ENCODE measurements at regions not wholly inside any gene's neighbourhood (a gene's known extent, or its start where the extent isn't known, plus 50 kb on each side); places are given as distances from the start of the nearest gene placed in this dataset.

GRCh38 chr11:92361551-92361950 is 136.9 kb downstream of the FAT3 start:
- no peak overlapping the region for H3K9ac ChIP-seq (ENCODE audit: low read length)
- POLR2A ChIA-PET (ENCODE audit: unreplicated experiment) = no interaction called here

GRCh38 chr11:92362989-92363388 is 138.4 kb downstream of the FAT3 start:
- H3K4me1 ChIP-seq (ENCODE audit: insufficient read depth, low read length) = no peaks in the 10 kb centered on the region
- no peaks in the 10 kb centered on the region for H3K27me3 ChIP-seq (ENCODE audit: low read length)
- POLR2A ChIA-PET (ENCODE audit: unreplicated experiment) = no interaction called here
- TF ChIP-seq EZH2 (IDR thresholded peaks at IDR 0.05; ENCODE audit: low read length, unreplicated experiment) = no peak
- no peak for TF ChIP-seq EZH2phosphoT487 (IDR thresholded peaks at IDR 0.05; ENCODE audit: borderline replicate concordance, low read length)
- TF ChIP-seq CTCF (conservative IDR thresholded peaks at IDR 0.05; ENCODE audit: low read depth, low read length) = no peak
- no peaks in the 10 kb centered on the region for H3K36me3 ChIP-seq (ENCODE audit: low read depth, low read length)
- H2AFZ ChIP-seq (ENCODE audit: low read length) = no peak overlapping the region
- no peak overlapping the region for H3K4me3 ChIP-seq (ENCODE audit: low read length)
- H3K9ac ChIP-seq (ENCODE audit: low read length) = no peak overlapping the region
- no peaks in the 10 kb centered on the region for H3F3A ChIP-seq (ENCODE audit: low read length, unreplicated experiment)
- no peak overlapping the region for H3K27ac ChIP-seq (ENCODE audit: low read length)
- H3K4me2 ChIP-seq (ENCODE audit: low read length) = no peak overlapping the region
- no peaks in the 10 kb centered on the region for H3K79me2 ChIP-seq (ENCODE audit: low read length)
- no peaks in the 10 kb centered on the region for H4K20me1 ChIP-seq (ENCODE audit: low read length)
- DNase-seq = no peak
- 0 out of 2 replicates have a peak, but pooled peaks cover 4% of the 10 kb centered on the region for H3K9me3 ChIP-seq (ENCODE audit: low read length)
- ATAC-seq = no peak
- no TSS peak for BruUV-seq (replicated peaks)
- H3K9me2 ChIP-seq (replicated peaks; ENCODE audit: low read length) = no peaks in the 10 kb centered on the region
- CTCF ChIA-PET = no interaction called here
- intact Hi-C loops (cut with micrococcal nuclease) = no loop called here

More at GRCh38 chr11:92361551-92361950, 136.9 kb downstream of the FAT3 start:
- Histone ChIP-seq H3K27me3 (ENCODE audit: low read length) (no peaks in the 10 kb centered on the region), H3K4me3 (ENCODE audit: low read length) (no peak overlapping the region), H3F3A (ENCODE audit: low read length, unreplicated experiment) (no peaks in the 10 kb centered on the region), H3K4me1 (ENCODE audit: insufficient read depth, low read length) (no peaks in the 10 kb centered on the region), H3K36me3 (ENCODE audit: low read depth, low read length) (no peaks in the 10 kb centered on the region), H3K9me2 (replicated peaks; ENCODE audit: low read length) (no peaks in the 10 kb centered on the region), H3K9me3 (ENCODE audit: low read length) (0 out of 2 replicates have a peak, but pooled peaks cover 4% of the 10 kb centered on the region), H4K20me1 (ENCODE audit: low read length) (no peaks in the 10 kb centered on the region), H3K27ac (ENCODE audit: low read length) (no peak overlapping the region), H3K79me2 (ENCODE audit: low read length) (no peaks in the 10 kb centered on the region), H2AFZ (ENCODE audit: low read length) (no peak overlapping the region), H3K4me2 (ENCODE audit: low read length) (no peak overlapping the region)
- intact Hi-C loops (cut with micrococcal nuclease) = no loop called here
- DNase-seq (no peak), ATAC-seq (no peak)
- BruUV-seq (replicated peaks) = no TSS peak
- CTCF ChIA-PET = no interaction called here
- TF ChIP-seq CTCF (conservative IDR thresholded peaks at IDR 0.05; ENCODE audit: low read depth, low read length) = no peak
- no peak for TF ChIP-seq EZH2phosphoT487 (IDR thresholded peaks at IDR 0.05; ENCODE audit: borderline replicate concordance, low read length)
- no peak for TF ChIP-seq EZH2 (IDR thresholded peaks at IDR 0.05; ENCODE audit: low read length, unreplicated experiment)

GRCh38 chr11:92364177-92364576 is 139.6 kb downstream of the FAT3 start:
- no peak for ATAC-seq
- H3K79me2 ChIP-seq (ENCODE audit: low read length) = no peaks in the 10 kb centered on the region
- H3K9me3 ChIP-seq (ENCODE audit: low read length) = 0 out of 2 replicates have a peak, but pooled peaks cover 4% of the 10 kb centered on the region
- H3K4me3 ChIP-seq (ENCODE audit: low read length) = no peak overlapping the region
- no peak overlapping the region for H3K27ac ChIP-seq (ENCODE audit: low read length)
- no peaks in the 10 kb centered on the region for H3F3A ChIP-seq (ENCODE audit: low read length, unreplicated experiment)
- no peak overlapping the region for H3K4me2 ChIP-seq (ENCODE audit: low read length)
- intact Hi-C loops (cut with micrococcal nuclease) = no loop called here
- no peak for DNase-seq
- H4K20me1 ChIP-seq (ENCODE audit: low read length) = no peaks in the 10 kb centered on the region
- H3K9me2 ChIP-seq (replicated peaks; ENCODE audit: low read length) = no peaks in the 10 kb centered on the region
- no peaks in the 10 kb centered on the region for H3K4me1 ChIP-seq (ENCODE audit: insufficient read depth, low read length)
- ChIA-PET CTCF (no interaction called here), POLR2A (ENCODE audit: unreplicated experiment) (no interaction called here)
- H2AFZ ChIP-seq (ENCODE audit: low read length) = no peak overlapping the region
- BruUV-seq (replicated peaks) = no TSS peak
- H3K9ac ChIP-seq (ENCODE audit: low read length) = no peak overlapping the region
- H3K36me3 ChIP-seq (ENCODE audit: low read depth, low read length) = no peaks in the 10 kb centered on the region
- TF ChIP-seq EZH2 (IDR thresholded peaks at IDR 0.05; ENCODE audit: low read length, unreplicated experiment) = no peak
- no peak for TF ChIP-seq EZH2phosphoT487 (IDR thresholded peaks at IDR 0.05; ENCODE audit: borderline replicate concordance, low read length)
- TF ChIP-seq CTCF (conservative IDR thresholded peaks at IDR 0.05; ENCODE audit: low read depth, low read length) = no peak
- no peaks in the 10 kb centered on the region for H3K27me3 ChIP-seq (ENCODE audit: low read length)
